Vagina (tissue), 2 donors: ENCODE measurements at regions not wholly inside any gene's neighbourhood (a gene's known extent, or its start where the extent isn't known, plus 50 kb on each side); places are given as distances from the start of the nearest gene placed in this dataset.

Experiments used
- DNase-seq, 2 donors: peaks; one replicate each; pipeline ENCODE4 v3.0.0-alpha.2; 2017; ENCODE audit errors: extremely low spot score in 2 of 2
- H3K27ac ChIP-seq: fragments of 200-600 bp; sonication (generic); one replicate; pipeline ENCODE4 v1.5.1; 2019
- H3K27me3 ChIP-seq: fragments of 200-600 bp; sonication (generic); one replicate; pipeline ENCODE4 v1.5.1; 2019
- H3K36me3 ChIP-seq, 2 donors: fragments of 200-600 bp; sonication (generic); one replicate each; pipeline ENCODE4 v1.5.1; 2017 to 2019
- H3K4me1 ChIP-seq: fragments of 200-600 bp; sonication (generic); one replicate; pipeline ENCODE4 v1.5.1; 2019
- H3K4me3 ChIP-seq, 2 donors: fragments of 200-600 bp; sonication (generic); 1 replicate in 1 of 2; 2 replicates in 1 of 2; pipeline ENCODE4 v1.5.1; 2016 to 2019
- H3K9me3 ChIP-seq: fragments of 200-600 bp; sonication (generic); one replicate; pipeline ENCODE4 v1.5.1; 2019
- CTCF ChIP-seq, 3 experiments: fragments of 450-650 bp in 2 of 3; fragments of 200-600 bp in 1 of 3; sonication (generic) in 1 of 3; IDR thresholded peaks; one replicate each; pipeline ENCODE4 v1.5.1; 2017 to 2019; ENCODE audit warnings: antibody characterized with exemption in 3 of 3, mild to moderate bottlenecking in 2 of 3, moderate library complexity in 2 of 3
- POLR2A ChIP-seq, 2 donors: fragments of 450-650 bp; IDR thresholded peaks; one replicate each; pipeline ENCODE4 v1.6.1; 2017; ENCODE audit warnings: antibody characterized with exemption in 2 of 2, mild to moderate bottlenecking in 2 of 2, moderate library complexity in 2 of 2
- POLR2AphosphoS5 ChIP-seq, 2 donors: sonication (generic); formaldehyde crosslinking; IDR thresholded peaks; one replicate each; pipeline ENCODE4 v1.9.0; 2017; ENCODE audit warnings: antibody characterized with exemption in 2 of 2, mild to moderate bottlenecking in 2 of 2, low read depth in 1 of 2; ENCODE audit not compliant: insufficient read depth in 1 of 2
- intact Hi-C: fragments of 100-400 bp; cut with DNase I; formaldehyde crosslinking; loops from one replicate; pipeline ENCODE4 v1.15.1; 2023

GRCh38 chr5:68722357-68722756, 371.5 kb upstream of the SLC30A5 start:
- no peaks in the 10 kb centered on the region for H3K9me3 ChIP-seq
- DNase-seq = no peak
- intact Hi-C loops = no loop called here
- no peak overlapping the region for H3K27ac ChIP-seq
- no peaks in the 10 kb centered on the region for H3K4me1 ChIP-seq
- no peaks in the 10 kb centered on the region for H3K36me3 ChIP-seq
- no peaks in the 10 kb centered on the region for H3K27me3 ChIP-seq
- TF ChIP-seq CTCF (IDR thresholded peaks at IDR 0.05) (no peak), POLR2A (IDR thresholded peaks at IDR 0.05) (no peak), POLR2AphosphoS5 (IDR thresholded peaks at IDR 0.05; ENCODE audit: insufficient read depth in 1 of 2, low read depth in 1 of 2) (no peak)
- H3K4me3 ChIP-seq = no peak overlapping the region

- H3K36me3 ChIP-seq = no peaks in the 10 kb centered on the region
- intact Hi-C loops = no loop called here
- no peaks in the 10 kb centered on the region for H3K27me3 ChIP-seq
- no peak overlapping the region for H3K27ac ChIP-seq
- DNase-seq = no peak
- H3K4me3 ChIP-seq = no peak overlapping the region
- H3K4me1 ChIP-seq = peaks cover 4% of the 10 kb centered on the region
- TF ChIP-seq POLR2A (IDR thresholded peaks at IDR 0.05) (no peak), POLR2AphosphoS5 (IDR thresholded peaks at IDR 0.05; ENCODE audit: insufficient read depth in 1 of 2, low read depth in 1 of 2) (no peak), CTCF (IDR thresholded peaks at IDR 0.05) (no peak)
- H3K9me3 ChIP-seq = no peaks in the 10 kb centered on the region
Measured at GRCh38 chr5:68725905-68726683, 367.7 kb upstream of the SLC30A5 start.

- Histone ChIP-seq H3K9me3 (no peaks in the 10 kb centered on the region), H3K27me3 (no peaks in the 10 kb centered on the region), H3K36me3 (no peaks in the 10 kb centered on the region), H3K4me1 (peaks cover 8% of the 10 kb centered on the region), H3K4me3 (no peak overlapping the region), H3K27ac (no peak overlapping the region)
- no peak for DNase-seq
- intact Hi-C loops = no loop called here
- TF ChIP-seq POLR2A (IDR thresholded peaks at IDR 0.05) = no peak
- TF ChIP-seq CTCF (IDR thresholded peaks at IDR 0.05) = no peak
- no peak for TF ChIP-seq POLR2AphosphoS5 (IDR thresholded peaks at IDR 0.05; ENCODE audit: insufficient read depth in 1 of 2, low read depth in 1 of 2)
Measured at GRCh38 chr5:68727931-68728330, 365.9 kb upstream of the SLC30A5 start.

GRCh38 chr5:68729678-68730077, 364.1 kb upstream of the SLC30A5 start:
- Histone ChIP-seq H3K27me3 (no peaks in the 10 kb centered on the region), H3K4me3 (no peak overlapping the region), H3K36me3 (no peaks in the 10 kb centered on the region), H3K9me3 (no peaks in the 10 kb centered on the region), H3K27ac (no peak overlapping the region), H3K4me1 (peaks cover 8% of the 10 kb centered on the region)
- TF ChIP-seq POLR2AphosphoS5 (IDR thresholded peaks at IDR 0.05; ENCODE audit: insufficient read depth in 1 of 2, low read depth in 1 of 2) = no peak
- no peak for TF ChIP-seq CTCF (IDR thresholded peaks at IDR 0.05)
- TF ChIP-seq POLR2A (IDR thresholded peaks at IDR 0.05) = no peak
- intact Hi-C loops = no loop called here
- no peak for DNase-seq

GRCh38 chr5:68730220-68730978, 363.4 kb upstream of the SLC30A5 start:
- Histone ChIP-seq H3K9me3 (no peaks in the 10 kb centered on the region), H3K4me3 (no peak overlapping the region), H3K27me3 (no peaks in the 10 kb centered on the region), H3K27ac (peak overlapping the region; percentile 53), H3K36me3 (no peaks in the 10 kb centered on the region), H3K4me1 (peaks cover 8% of the 10 kb centered on the region)
- TF ChIP-seq POLR2AphosphoS5 (IDR thresholded peaks at IDR 0.05; ENCODE audit: insufficient read depth in 1 of 2, low read depth in 1 of 2) (peak in 1 of 2 donors; percentile 23), POLR2A (IDR thresholded peaks at IDR 0.05) (no peak)
- DNase-seq = no peak
- intact Hi-C loops = no loop called here
